Stimulated activated memory B cell treated with anti-CD40 and anti-IgM and Interleukin-4, amounts not matched to agents 10 μg/mL and 1 μg/mL and 100 μg/mL, for 72 hours (primary cell): ENCODE measurements at regions not wholly inside any gene's neighbourhood (a gene's known extent, or its start where the extent isn't known, plus 50 kb on each side); places are given as distances from the start of the nearest gene placed in this dataset.
"Not testable (repeated sequence)": the region's sequence is repeated elsewhere in the genome, so short reads cannot be mapped to it uniquely, and the experiment has no call there.

Source experiments
- ATAC-seq: fragments of 150-1000 bp; cut with Tn5 transposase; 2 replicates; pipeline ENCODE4 v1.10.0; 2021
- H3K27ac Mint-ChIP-seq: one replicate; pipeline ENCODE4 v1.8.0; 2022; ENCODE audit warnings: mild to moderate bottlenecking, mixed read lengths
- H3K27me3 Mint-ChIP-seq: one replicate; pipeline ENCODE4 v1.8.0; 2022; ENCODE audit warnings: mixed read lengths
- H3K36me3 Mint-ChIP-seq: one replicate; pipeline ENCODE4 v1.8.0; 2022; ENCODE audit warnings: mixed read lengths
- H3K4me1 Mint-ChIP-seq: one replicate; pipeline ENCODE4 v1.8.0; 2022; ENCODE audit warnings: mixed read lengths
- H3K4me3 Mint-ChIP-seq: one replicate; pipeline ENCODE4 v1.8.0; 2022; ENCODE audit warnings: mild to moderate bottlenecking, moderate library complexity, mixed read lengths
- H3K9me3 Mint-ChIP-seq: one replicate; pipeline ENCODE4 v1.8.0; 2022; ENCODE audit warnings: mixed read lengths

DNA sequence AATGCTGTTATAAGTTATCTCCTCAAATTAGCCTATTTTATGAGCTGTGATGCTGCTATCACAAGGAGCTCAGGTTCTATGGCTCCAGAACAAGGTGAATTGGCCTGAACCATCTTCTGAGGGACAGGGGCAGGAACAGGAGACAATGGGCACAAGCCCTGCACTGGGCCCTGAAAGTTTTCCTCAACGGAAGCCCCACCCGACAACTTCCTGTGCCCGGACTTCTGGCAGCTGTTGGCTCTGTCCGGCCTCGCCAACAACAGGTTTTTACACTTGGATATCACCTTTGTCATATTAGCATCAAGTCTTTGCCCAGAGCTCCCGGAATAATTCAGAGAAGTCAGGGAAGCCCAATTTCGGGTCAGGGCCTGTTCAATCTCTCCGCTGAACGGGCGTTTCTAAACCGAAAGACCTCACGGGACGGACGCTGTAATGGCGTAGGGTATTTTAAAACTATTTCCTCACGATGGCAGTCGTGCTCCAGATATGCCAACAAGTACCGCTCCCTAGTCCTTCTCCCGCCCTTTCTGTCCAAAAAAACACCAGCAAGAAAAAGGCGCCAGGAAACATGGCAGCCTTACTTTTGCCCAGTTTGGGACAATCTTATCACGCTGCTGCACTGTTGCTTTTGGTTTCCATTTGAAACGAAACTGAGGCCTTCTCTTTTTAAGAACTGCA is 201.0 kb upstream of the STK26 start:
- Mint-ChIP-seq H3K36me3 (no peaks in the 10 kb centered on the region), H3K4me3 (no peak overlapping the region), H3K27ac (no peak overlapping the region), H3K4me1 (peaks cover 10% of the 10 kb centered on the region), H3K9me3 (no peaks in the 10 kb centered on the region), H3K27me3 (no peaks in the 10 kb centered on the region)
- no peak for ATAC-seq

DNA sequence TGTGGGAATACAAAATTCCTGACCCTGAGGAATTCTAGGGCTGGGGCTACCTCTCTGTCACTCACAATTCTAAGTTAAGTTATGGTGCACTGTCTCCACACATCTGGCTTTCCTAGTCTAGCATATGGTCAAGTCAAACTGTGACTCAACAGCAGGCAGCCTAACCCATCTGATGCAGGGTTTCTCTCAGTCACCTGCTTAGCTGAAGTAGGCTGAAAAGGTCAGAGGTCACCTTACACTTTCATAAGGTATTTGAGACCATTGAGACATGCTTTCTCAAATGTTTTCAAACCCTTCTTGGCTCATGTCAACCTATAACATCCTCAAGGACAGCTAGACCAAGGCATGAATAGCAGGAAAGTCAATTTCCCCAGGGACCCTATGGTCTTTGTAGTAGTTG is 196.5 kb upstream of the STK26 start:
- no peak overlapping the region for H3K4me3 Mint-ChIP-seq
- H3K9me3 Mint-ChIP-seq: no peaks in the 10 kb centered on the region
- no peaks in the 10 kb centered on the region for H3K27me3 Mint-ChIP-seq
- H3K4me1 Mint-ChIP-seq: no peaks in the 10 kb centered on the region
- H3K36me3 Mint-ChIP-seq: no peaks in the 10 kb centered on the region
- no peak overlapping the region for H3K27ac Mint-ChIP-seq
- ATAC-seq: no peak

GRCh38 chrX:131827935-131828334 is 195.2 kb upstream of the STK26 start:
- no peaks in the 10 kb centered on the region for H3K4me1 Mint-ChIP-seq
- no peaks in the 10 kb centered on the region for H3K36me3 Mint-ChIP-seq
- peak overlapping the region; percentile 31 for H3K27ac Mint-ChIP-seq
- peak overlapping the region; percentile 58 for H3K4me3 Mint-ChIP-seq
- peak; percentile 64 for ATAC-seq
- H3K9me3 Mint-ChIP-seq: no peaks in the 10 kb centered on the region
- no peaks in the 10 kb centered on the region for H3K27me3 Mint-ChIP-seq

DNA sequence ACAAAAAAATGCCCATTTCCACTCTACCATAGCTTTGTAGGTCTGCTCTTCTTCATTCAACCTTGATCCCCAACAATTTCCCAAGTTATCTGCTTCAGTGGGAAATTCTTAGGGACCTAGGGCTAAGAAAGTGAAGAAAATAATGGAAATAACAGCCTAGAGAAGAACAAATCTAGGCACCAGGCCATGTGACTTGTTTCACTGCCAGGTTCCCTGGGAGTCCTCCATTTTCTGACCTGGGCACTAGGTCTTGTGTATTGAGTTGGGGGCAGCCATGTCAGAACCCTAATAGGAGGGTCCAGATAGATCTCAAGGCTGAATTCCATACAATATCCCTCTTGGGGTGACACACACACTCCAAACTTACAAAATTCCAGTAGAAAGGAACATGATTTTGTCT is 194.6 kb upstream of the STK26 start:
- H3K27me3 Mint-ChIP-seq: no peaks in the 10 kb centered on the region
- no peaks in the 10 kb centered on the region for H3K36me3 Mint-ChIP-seq
- H3K4me3 Mint-ChIP-seq: no peak overlapping the region
- H3K27ac Mint-ChIP-seq: peak overlapping the region; percentile 31
- ATAC-seq: no peak
- no peaks in the 10 kb centered on the region for H3K9me3 Mint-ChIP-seq
- H3K4me1 Mint-ChIP-seq: no peaks in the 10 kb centered on the region

DNA sequence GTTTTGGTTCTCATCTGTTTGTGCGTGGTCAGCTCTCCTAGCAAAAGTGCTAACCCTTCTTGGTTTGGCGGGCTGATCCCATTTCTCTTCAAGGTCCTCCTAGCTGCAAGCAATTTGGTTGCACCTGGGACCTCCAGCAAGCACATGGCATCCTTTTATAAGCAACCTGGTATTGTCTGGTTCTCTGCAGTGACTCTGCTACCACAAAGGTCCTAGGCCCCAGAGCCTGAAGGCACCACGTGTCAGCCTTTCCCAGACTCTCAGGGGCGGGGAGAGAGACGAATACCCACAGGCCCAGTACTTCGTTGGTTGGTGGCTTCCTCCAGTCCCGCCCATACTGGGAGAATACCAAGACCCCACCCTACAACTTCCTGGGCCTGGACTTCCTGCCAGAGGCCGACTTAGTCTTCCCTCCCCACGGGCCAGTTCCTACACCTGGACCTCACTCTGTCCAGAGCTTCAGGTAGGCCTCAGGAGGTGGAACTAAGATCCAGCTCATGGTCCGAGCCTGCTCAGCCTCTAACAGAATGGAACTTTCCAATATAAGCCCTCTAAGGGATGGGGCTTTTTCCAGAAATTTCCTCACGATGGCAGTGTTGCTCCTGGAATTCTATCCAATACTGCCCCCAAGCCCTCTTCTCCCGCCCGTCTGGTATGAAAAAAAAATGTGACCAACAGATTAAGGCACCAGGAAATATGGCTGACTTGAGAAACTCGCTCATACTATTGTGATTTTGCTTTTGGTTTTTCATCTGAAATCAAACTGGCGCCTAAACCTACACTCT is 192.5 kb upstream of the STK26 start:
- ATAC-seq: peak; percentile 76
- Mint-ChIP-seq H3K4me1 (no peaks in the 10 kb centered on the region), H3K27me3 (no peaks in the 10 kb centered on the region), H3K36me3 (no peaks in the 10 kb centered on the region), H3K9me3 (no peaks in the 10 kb centered on the region), H3K4me3 (peak overlapping the region; percentile 76), H3K27ac (peak overlapping the region; percentile 72)

GRCh38 chrX:131831185-131831520 is 191.9 kb upstream of the STK26 start:
- Mint-ChIP-seq H3K36me3 (no peaks in the 10 kb centered on the region), H3K27ac (peak overlapping the region; percentile 72), H3K4me1 (no peaks in the 10 kb centered on the region), H3K27me3 (no peaks in the 10 kb centered on the region), H3K4me3 (peak overlapping the region; percentile 76), H3K9me3 (no peaks in the 10 kb centered on the region)
- ATAC-seq: no peak

GRCh38 chrX:131836161-131836560 is 186.9 kb upstream of the STK26 start:
- no peak overlapping the region for H3K4me3 Mint-ChIP-seq
- H3K27ac Mint-ChIP-seq: no peak overlapping the region
- no peaks in the 10 kb centered on the region for H3K9me3 Mint-ChIP-seq
- H3K27me3 Mint-ChIP-seq: no peaks in the 10 kb centered on the region
- H3K4me1 Mint-ChIP-seq: no peaks in the 10 kb centered on the region
- no peak for ATAC-seq
- no peaks in the 10 kb centered on the region for H3K36me3 Mint-ChIP-seq

GRCh38 chrX:131837325-131837724 is 185.8 kb upstream of the STK26 start:
- no peak overlapping the region for H3K27ac Mint-ChIP-seq
- H3K27me3 Mint-ChIP-seq: no peaks in the 10 kb centered on the region
- H3K36me3 Mint-ChIP-seq: no peaks in the 10 kb centered on the region
- H3K9me3 Mint-ChIP-seq: no peaks in the 10 kb centered on the region
- no peak for ATAC-seq
- no peaks in the 10 kb centered on the region for H3K4me1 Mint-ChIP-seq
- no peak overlapping the region for H3K4me3 Mint-ChIP-seq

DNA sequence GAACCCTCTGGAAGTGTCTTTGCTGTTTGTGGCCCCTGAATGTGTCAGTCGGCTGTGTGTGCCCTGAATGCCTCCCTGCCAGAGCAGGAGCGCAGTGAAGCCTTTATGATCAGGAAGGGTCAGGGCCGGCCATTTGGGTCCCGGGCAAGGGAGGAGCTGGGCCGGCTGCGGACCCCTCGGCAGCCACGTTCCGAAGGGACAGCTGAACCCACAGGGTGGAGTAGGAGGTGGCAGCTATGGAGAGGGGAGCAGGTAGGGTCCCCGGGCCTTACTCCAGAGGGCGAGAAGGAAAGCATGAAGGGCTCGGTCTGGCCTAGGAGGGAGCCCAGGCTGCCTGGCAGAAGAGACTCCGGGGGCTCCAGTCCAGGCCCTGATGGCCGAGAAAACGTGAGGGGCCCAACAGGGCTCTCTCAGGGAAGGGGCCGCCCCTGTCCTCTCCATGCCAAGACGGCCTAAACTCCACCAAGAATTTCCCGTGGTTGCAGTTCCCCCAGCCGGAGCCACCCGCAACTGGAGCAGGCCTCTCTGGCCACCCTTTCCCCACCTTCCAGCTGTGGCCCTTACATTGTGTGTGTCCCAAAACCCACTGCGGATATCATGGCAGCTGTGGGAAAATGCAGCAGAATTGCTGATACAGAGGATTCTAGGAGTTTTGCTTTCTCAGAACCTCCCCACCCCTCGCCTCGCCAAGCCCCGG is 182.2 kb upstream of the STK26 start:
- no peak overlapping the region for H3K27ac Mint-ChIP-seq
- H3K4me1 Mint-ChIP-seq: no peaks in the 10 kb centered on the region
- no peaks in the 10 kb centered on the region for H3K36me3 Mint-ChIP-seq
- H3K27me3 Mint-ChIP-seq: no peaks in the 10 kb centered on the region
- H3K9me3 Mint-ChIP-seq: no peaks in the 10 kb centered on the region
- no peak for ATAC-seq
- no peak overlapping the region for H3K4me3 Mint-ChIP-seq

DNA sequence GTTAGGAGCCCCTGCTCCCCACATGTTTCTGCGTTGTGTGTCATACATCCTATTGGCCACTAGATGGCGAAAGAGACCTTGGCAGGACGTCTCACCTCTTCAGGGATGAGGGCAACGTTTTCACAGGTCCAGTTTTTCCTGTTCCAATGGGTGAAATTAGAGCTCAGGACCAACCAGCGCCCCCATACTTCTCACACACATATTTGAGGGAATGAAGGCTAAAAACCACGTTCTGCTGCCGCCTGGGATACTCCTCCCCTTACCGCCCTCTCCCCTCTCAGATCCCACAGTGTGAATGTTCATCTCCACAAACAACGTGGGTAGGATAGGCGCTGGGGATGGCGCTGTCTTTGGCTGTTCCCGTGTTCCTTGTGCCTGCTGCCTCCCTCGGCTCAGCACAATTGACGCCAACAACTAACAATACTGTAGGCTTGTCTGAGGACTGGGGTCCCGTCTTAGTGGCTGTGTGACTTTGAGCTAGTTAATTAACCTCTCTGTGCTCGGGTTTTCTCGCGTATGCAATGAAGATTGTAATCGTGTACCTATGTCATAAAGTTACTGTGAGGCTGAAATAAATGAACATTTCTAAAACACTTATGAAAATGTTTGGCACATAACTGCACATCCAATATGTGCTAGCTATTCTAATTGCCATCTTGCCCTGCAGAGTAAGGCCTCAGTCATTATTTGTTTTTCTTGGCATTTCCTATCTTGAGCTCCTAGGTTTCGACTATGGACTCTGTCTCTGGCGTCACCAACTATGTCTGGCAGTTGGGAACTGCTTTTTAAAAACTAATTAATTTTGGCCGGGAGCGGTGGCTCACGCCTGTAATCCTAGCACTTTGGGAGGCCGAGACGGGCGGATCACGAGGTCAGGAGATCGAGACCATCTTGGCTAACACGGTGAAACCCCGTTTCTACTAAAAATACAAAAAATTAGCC is 181.3 kb upstream of the STK26 start:
- Mint-ChIP-seq H3K27ac (no peak overlapping the region), H3K27me3 (no peaks in the 10 kb centered on the region), H3K4me3 (no peak overlapping the region), H3K36me3 (no peaks in the 10 kb centered on the region), H3K4me1 (no peaks in the 10 kb centered on the region), H3K9me3 (no peaks in the 10 kb centered on the region)
- no peak for ATAC-seq

GRCh38 chrX:131843987-131844386 is 179.1 kb upstream of the STK26 start:
- H3K27me3 Mint-ChIP-seq: no peaks in the 10 kb centered on the region
- no peaks in the 10 kb centered on the region for H3K9me3 Mint-ChIP-seq
- H3K36me3 Mint-ChIP-seq: no peaks in the 10 kb centered on the region
- no peaks in the 10 kb centered on the region for H3K4me1 Mint-ChIP-seq
- H3K27ac Mint-ChIP-seq: no peak overlapping the region
- no peak overlapping the region for H3K4me3 Mint-ChIP-seq
- ATAC-seq: no peak

DNA sequence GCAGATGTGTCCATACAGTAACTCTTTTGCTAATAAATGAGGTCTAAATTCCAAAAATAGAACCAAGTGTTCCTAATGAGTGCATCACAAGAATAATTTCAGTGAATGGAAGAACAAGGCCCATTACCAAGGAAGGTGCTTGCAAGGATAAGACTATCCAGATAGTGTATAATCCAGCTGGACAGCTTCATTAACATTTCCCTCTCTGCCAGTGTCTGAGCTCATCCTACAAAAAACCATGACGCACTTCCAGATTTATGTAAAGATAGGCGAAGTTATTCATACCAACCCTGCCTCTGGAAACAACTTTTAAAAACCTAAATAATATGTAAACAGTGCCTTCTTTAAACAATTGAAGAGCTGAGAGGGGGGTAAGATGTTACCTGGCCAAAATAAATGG is 177.9 kb upstream of the STK26 start:
- Mint-ChIP-seq H3K27me3 (no peaks in the 10 kb centered on the region), H3K9me3 (no peaks in the 10 kb centered on the region), H3K27ac (no peak overlapping the region), H3K4me1 (no peaks in the 10 kb centered on the region), H3K4me3 (no peak overlapping the region), H3K36me3 (no peaks in the 10 kb centered on the region)
- ATAC-seq: no peak

DNA sequence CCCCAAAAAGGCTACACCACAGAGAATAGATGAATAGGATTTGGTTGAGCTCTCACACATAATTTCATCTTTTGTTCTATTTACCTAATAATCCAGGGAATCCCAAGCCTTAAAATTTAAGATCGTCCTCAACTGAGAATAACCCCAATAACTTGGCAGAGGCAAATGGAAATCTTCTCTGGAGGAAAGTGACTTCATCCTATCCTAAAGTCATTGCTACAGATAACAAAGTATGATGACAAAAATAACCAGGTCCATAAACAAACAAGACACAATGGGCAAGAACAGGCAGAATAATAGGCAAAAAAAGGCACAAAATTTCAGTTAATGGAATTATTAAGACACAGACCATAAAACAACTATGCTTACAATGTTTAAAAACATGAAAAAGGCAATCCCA is 177.3 kb upstream of the STK26 start:
- H3K36me3 Mint-ChIP-seq: no peaks in the 10 kb centered on the region
- no peaks in the 10 kb centered on the region for H3K27me3 Mint-ChIP-seq
- H3K27ac Mint-ChIP-seq: no peak overlapping the region
- no peaks in the 10 kb centered on the region for H3K9me3 Mint-ChIP-seq
- H3K4me1 Mint-ChIP-seq: no peaks in the 10 kb centered on the region
- no peak overlapping the region for H3K4me3 Mint-ChIP-seq
- no peak for ATAC-seq

- not testable (repeated sequence) for H3K9me3 Mint-ChIP-seq, H3K4me1 Mint-ChIP-seq, H3K27me3 Mint-ChIP-seq, H3K4me3 Mint-ChIP-seq, H3K36me3 Mint-ChIP-seq, H3K27ac Mint-ChIP-seq, ATAC-seq
Measured at GRCh38 chrX:131850964-131851363, 172.1 kb upstream of the STK26 start.

GRCh38 chrX:131853440-131853839 is 169.7 kb upstream of the STK26 start:
- no peaks in the 10 kb centered on the region for H3K27me3 Mint-ChIP-seq
- no peak overlapping the region for H3K4me3 Mint-ChIP-seq
- ATAC-seq: no peak
- no peaks in the 10 kb centered on the region for H3K9me3 Mint-ChIP-seq
- H3K27ac Mint-ChIP-seq: no peak overlapping the region
- H3K4me1 Mint-ChIP-seq: peaks cover 7% of the 10 kb centered on the region
- H3K36me3 Mint-ChIP-seq: no peaks in the 10 kb centered on the region
